ENCODE measurements at regions not wholly inside any gene's neighbourhood (a gene's known extent, or its start where the extent isn't known, plus 50 kb on each side); places are given as distances from the start of the nearest gene placed in this dataset.

DNA sequence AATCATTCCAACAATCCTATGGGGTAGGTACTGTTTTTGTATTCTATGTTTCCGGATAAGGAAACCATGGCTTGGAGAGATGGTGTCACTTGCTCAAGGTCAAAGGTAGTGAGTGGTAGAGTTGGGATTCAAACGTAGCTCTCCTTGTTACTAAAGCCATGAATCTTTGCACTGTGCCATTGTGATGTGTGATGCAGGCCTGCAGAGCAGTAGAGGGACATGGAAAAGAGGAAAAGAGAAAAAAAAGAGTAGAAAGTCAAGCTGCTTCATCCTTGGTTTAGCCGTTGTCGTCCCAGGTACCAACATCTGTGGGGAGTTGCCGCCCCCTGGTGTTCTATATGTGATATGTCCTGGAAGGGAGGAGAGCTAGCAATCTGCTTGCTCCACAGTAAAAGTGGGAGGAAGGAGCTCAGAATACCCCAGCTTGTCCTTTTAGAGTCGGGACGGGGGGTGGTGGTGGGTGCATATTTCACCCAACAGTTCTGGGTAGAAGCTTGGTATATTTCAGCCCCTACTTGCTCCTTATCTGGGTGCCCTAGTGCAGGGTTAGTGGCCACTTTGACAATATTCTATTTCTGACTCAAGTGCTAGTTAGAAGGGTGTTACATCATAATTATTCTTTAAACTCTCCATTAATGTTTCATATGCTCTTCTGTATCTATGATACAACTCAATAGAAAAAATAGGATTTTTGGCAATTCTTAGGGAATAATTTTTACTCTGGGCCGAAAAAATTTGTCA is 98.4 kb downstream of the EBNA1BP2 start:
- Histone ChIP-seq H3K4me3 (ENCODE audit: insufficient read depth, low read length) (no peak overlapping the region), H3K27me3 (ENCODE audit: insufficient read depth, low read length) (no peaks in the 10 kb centered on the region), H3K36me3 (ENCODE audit: insufficient read depth, low read length) (no peaks in the 10 kb centered on the region), H3K4me1 (ENCODE audit: insufficient read depth, low read length) (no peaks in the 10 kb centered on the region), H3K79me2 (ENCODE audit: insufficient read depth, low read length) (no peaks in the 10 kb centered on the region), H3K4me2 (ENCODE audit: insufficient read depth, low read length) (no peak overlapping the region), H4K20me1 (ENCODE audit: insufficient read depth, low read length) (no peaks in the 10 kb centered on the region), H2AFZ (ENCODE audit: low read length) (no peak overlapping the region), H3K27ac (ENCODE audit: low read depth, low read length) (no peak overlapping the region), H3K9me3 (ENCODE audit: low read depth, low read length) (no peaks in the 10 kb centered on the region)
- TF ChIP-seq, protein P1, sequence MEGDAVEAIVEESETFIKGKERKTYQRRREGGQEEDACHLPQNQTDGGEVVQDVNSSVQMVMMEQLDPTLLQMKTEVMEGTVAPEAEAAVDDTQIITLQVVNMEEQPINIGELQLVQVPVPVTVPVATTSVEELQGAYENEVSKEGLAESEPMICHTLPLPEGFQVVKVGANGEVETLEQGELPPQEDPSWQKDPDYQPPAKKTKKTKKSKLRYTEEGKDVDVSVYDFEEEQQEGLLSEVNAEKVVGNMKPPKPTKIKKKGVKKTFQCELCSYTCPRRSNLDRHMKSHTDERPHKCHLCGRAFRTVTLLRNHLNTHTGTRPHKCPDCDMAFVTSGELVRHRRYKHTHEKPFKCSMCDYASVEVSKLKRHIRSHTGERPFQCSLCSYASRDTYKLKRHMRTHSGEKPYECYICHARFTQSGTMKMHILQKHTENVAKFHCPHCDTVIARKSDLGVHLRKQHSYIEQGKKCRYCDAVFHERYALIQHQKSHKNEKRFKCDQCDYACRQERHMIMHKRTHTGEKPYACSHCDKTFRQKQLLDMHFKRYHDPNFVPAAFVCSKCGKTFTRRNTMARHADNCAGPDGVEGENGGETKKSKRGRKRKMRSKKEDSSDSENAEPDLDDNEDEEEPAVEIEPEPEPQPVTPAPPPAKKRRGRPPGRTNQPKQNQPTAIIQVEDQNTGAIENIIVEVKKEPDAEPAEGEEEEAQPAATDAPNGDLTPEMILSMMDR (IDR thresholded peaks at IDR 0.05; ENCODE audit: extremely low read depth, low read depth, low read length): peak; percentile 79
- DNase-seq (ENCODE audit: insufficient read length, low spot score, missing footprints): peak; percentile 95

DNA sequence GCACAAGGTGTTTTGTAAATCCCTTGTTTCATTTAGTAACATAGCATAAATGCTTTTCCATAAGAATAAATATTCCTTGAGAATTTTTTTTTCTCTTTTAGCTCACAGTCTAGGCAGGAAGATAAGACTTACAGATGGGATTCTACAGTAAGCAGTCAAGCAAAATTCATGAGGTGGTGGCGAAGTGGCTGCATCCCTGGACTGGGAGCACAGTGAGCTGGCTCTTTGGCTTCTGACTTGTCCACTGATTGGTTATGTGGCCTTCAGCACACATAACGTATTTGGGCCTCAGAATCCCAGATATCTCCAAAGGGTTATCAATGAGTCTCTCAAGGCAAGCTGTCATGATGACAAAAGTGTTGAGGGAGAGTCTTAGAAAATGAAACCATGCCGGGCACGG is 99.8 kb downstream of the EBNA1BP2 start:
- H3K27me3 ChIP-seq (ENCODE audit: insufficient read depth, low read length): no peaks in the 10 kb centered on the region
- no peak overlapping the region for H3K27ac ChIP-seq (ENCODE audit: low read depth, low read length)
- H3K79me2 ChIP-seq (ENCODE audit: insufficient read depth, low read length): no peaks in the 10 kb centered on the region
- H3K4me1 ChIP-seq (ENCODE audit: insufficient read depth, low read length): peaks cover 3% of the 10 kb centered on the region
- no peak overlapping the region for H3K4me3 ChIP-seq (ENCODE audit: insufficient read depth, low read length)
- H4K20me1 ChIP-seq (ENCODE audit: insufficient read depth, low read length): no peaks in the 10 kb centered on the region
- H2AFZ ChIP-seq (ENCODE audit: low read length): no peak overlapping the region
- no peak for DNase-seq (ENCODE audit: insufficient read length, low spot score, missing footprints)
- H3K36me3 ChIP-seq (ENCODE audit: insufficient read depth, low read length): no peaks in the 10 kb centered on the region
- no peaks in the 10 kb centered on the region for H3K9me3 ChIP-seq (ENCODE audit: low read depth, low read length)
- no peak overlapping the region for H3K4me2 ChIP-seq (ENCODE audit: insufficient read depth, low read length)
- TF ChIP-seq, protein P1 (IDR thresholded peaks at IDR 0.05; ENCODE audit: extremely low read depth, low read depth, low read length): no peak

DNA sequence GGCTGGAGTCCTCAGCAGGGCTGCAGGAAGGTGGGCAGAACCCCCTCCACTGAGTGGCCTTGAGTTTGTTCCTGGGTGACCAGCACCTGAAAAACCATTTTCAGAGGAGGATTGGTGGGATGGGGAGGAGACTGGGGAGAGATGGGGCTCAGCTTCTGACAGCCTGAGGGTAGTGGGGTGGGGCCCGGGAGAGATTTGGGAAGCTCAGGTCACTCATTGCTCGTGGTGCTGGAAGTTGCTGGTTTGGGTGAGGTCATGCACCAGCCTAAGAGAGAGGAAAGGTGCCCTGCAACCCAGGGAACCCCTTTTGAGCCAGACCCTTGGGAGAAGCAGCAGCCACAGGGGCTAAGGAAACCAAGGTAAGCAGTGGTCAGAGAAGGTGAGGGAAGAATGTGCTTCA is 100.8 kb downstream of the EBNA1BP2 start:
- Histone ChIP-seq H2AFZ (ENCODE audit: low read length) (no peak overlapping the region), H3K27ac (ENCODE audit: low read depth, low read length) (no peak overlapping the region), H3K9me3 (ENCODE audit: low read depth, low read length) (no peaks in the 10 kb centered on the region), H3K4me2 (ENCODE audit: insufficient read depth, low read length) (no peak overlapping the region), H4K20me1 (ENCODE audit: insufficient read depth, low read length) (no peaks in the 10 kb centered on the region), H3K27me3 (ENCODE audit: insufficient read depth, low read length) (no peaks in the 10 kb centered on the region), H3K79me2 (ENCODE audit: insufficient read depth, low read length) (no peaks in the 10 kb centered on the region), H3K4me3 (ENCODE audit: insufficient read depth, low read length) (no peak overlapping the region), H3K4me1 (ENCODE audit: insufficient read depth, low read length) (peaks cover 3% of the 10 kb centered on the region), H3K36me3 (ENCODE audit: insufficient read depth, low read length) (no peaks in the 10 kb centered on the region)
- TF ChIP-seq, protein P1 (IDR thresholded peaks at IDR 0.05; ENCODE audit: extremely low read depth, low read depth, low read length): no peak
- DNase-seq (ENCODE audit: insufficient read length, low spot score, missing footprints): no peak

DNA sequence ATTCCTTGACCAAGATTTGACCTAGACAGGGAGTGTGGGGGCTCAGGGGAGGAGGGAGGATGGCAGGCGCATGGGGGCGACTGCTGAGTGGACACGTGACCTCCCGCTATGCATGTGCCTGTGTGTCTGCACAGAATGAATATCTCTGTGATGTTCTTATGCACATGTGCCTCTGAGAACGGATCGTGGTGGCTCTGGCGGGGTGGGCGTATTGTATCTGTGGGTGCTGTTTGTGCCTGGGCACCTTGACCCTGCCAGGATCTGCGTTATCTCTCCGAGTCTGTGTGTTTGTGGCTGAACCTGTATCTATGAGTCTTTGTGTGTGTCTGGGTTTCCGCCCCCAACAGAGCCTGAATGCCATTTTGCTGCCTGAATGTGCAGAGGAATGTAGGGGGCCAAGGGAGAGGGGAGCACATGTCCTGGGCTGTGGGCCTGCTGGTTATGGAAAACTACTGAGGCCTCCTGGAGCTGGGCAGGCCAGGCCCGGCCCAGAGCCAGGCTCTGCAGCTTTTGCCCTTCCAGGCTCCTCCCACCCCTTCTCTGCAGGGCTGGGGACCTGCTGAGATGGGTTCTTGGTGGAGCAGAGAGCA is 102.5 kb downstream of the EBNA1BP2 start:
- H2AFZ ChIP-seq (ENCODE audit: low read length): no peak overlapping the region
- TF ChIP-seq, protein P1 (IDR thresholded peaks at IDR 0.05; ENCODE audit: extremely low read depth, low read depth, low read length): no peak
- no peaks in the 10 kb centered on the region for H3K27me3 ChIP-seq (ENCODE audit: insufficient read depth, low read length)
- no peaks in the 10 kb centered on the region for H3K79me2 ChIP-seq (ENCODE audit: insufficient read depth, low read length)
- no peaks in the 10 kb centered on the region for H3K9me3 ChIP-seq (ENCODE audit: low read depth, low read length)
- no peaks in the 10 kb centered on the region for H4K20me1 ChIP-seq (ENCODE audit: insufficient read depth, low read length)
- no peak overlapping the region for H3K4me3 ChIP-seq (ENCODE audit: insufficient read depth, low read length)
- no peak overlapping the region for H3K27ac ChIP-seq (ENCODE audit: low read depth, low read length)
- H3K4me2 ChIP-seq (ENCODE audit: insufficient read depth, low read length): no peak overlapping the region
- no peak for DNase-seq (ENCODE audit: insufficient read length, low spot score, missing footprints)
- H3K36me3 ChIP-seq (ENCODE audit: insufficient read depth, low read length): no peaks in the 10 kb centered on the region
- H3K4me1 ChIP-seq (ENCODE audit: insufficient read depth, low read length): peaks cover 3% of the 10 kb centered on the region
